ENCODE measurements at regions not wholly inside any gene's neighbourhood (a gene's known extent, or its start where the extent isn't known, plus 50 kb on each side); places are given as distances from the start of the nearest gene placed in this dataset.

GRCh38 chrX:140343226-140343868 lies 161.5 kb downstream of the SOX3 start:
- Histone ChIP-seq H3K36me3 (ENCODE audit: control insufficient read depth, insufficient read depth, low read length) (no peaks in the 10 kb centered on the region), H3K4me3 (ENCODE audit: low read depth, low read length) (no peak overlapping the region), H3K27me3 (ENCODE audit: control insufficient read depth, insufficient read depth, low read length) (no peaks in the 10 kb centered on the region)
- POLR2A ChIA-PET, result no interaction called here
- CTCF ChIA-PET, result no interaction called here
- no peak for DNase-seq (ENCODE audit: low read depth)
- no peak for TF ChIP-seq CTCF (IDR thresholded peaks at IDR 0.05; ENCODE audit: insufficient read depth, low read depth, low read length)

- no peak overlapping the region for H3K4me3 ChIP-seq (ENCODE audit: low read depth, low read length)
- DNase-seq (ENCODE audit: low read depth), result no peak
- H3K36me3 ChIP-seq (ENCODE audit: control insufficient read depth, insufficient read depth, low read length), result no peaks in the 10 kb centered on the region
- no peaks in the 10 kb centered on the region for H3K27me3 ChIP-seq (ENCODE audit: control insufficient read depth, insufficient read depth, low read length)
- TF ChIP-seq CTCF (IDR thresholded peaks at IDR 0.05; ENCODE audit: insufficient read depth, low read depth, low read length), result no peak
- ChIA-PET CTCF (no interaction called here), POLR2A (no interaction called here)
Measured at GRCh38 chrX:140342410-140342809, 162.5 kb downstream of the SOX3 start.

- ChIA-PET CTCF (no interaction called here), POLR2A (no interaction called here)
- Histone ChIP-seq H3K36me3 (ENCODE audit: control insufficient read depth, insufficient read depth, low read length) (no peaks in the 10 kb centered on the region), H3K4me3 (ENCODE audit: low read depth, low read length) (no peak overlapping the region), H3K27me3 (ENCODE audit: control insufficient read depth, insufficient read depth, low read length) (no peaks in the 10 kb centered on the region)
- DNase-seq (ENCODE audit: low read depth), result no peak
- TF ChIP-seq CTCF (IDR thresholded peaks at IDR 0.05; ENCODE audit: insufficient read depth, low read depth, low read length), result no peak
Measured at GRCh38 chrX:140337263-140337662, 167.6 kb downstream of the SOX3 start.

GRCh38 chrX:140318296-140318695 lies 186.6 kb downstream of the SOX3 start:
- H3K36me3 ChIP-seq (ENCODE audit: control insufficient read depth, insufficient read depth, low read length), result no peaks in the 10 kb centered on the region
- POLR2A ChIA-PET, result no interaction called here
- DNase-seq (ENCODE audit: low read depth), result no peak
- no peaks in the 10 kb centered on the region for H3K27me3 ChIP-seq (ENCODE audit: control insufficient read depth, insufficient read depth, low read length)
- no peak overlapping the region for H3K4me3 ChIP-seq (ENCODE audit: low read depth, low read length)
- CTCF ChIA-PET, result no interaction called here
- no peak for TF ChIP-seq CTCF (IDR thresholded peaks at IDR 0.05; ENCODE audit: insufficient read depth, low read depth, low read length)

- ChIA-PET POLR2A (no interaction called here), CTCF (no interaction called here)
- H3K27me3 ChIP-seq (ENCODE audit: control insufficient read depth, insufficient read depth, low read length), result no peaks in the 10 kb centered on the region
- H3K4me3 ChIP-seq (ENCODE audit: low read depth, low read length), result no peak overlapping the region
- H3K36me3 ChIP-seq (ENCODE audit: control insufficient read depth, insufficient read depth, low read length), result no peaks in the 10 kb centered on the region
- no peak for DNase-seq (ENCODE audit: low read depth)
- no peak for TF ChIP-seq CTCF (IDR thresholded peaks at IDR 0.05; ENCODE audit: insufficient read depth, low read depth, low read length)
Measured at GRCh38 chrX:140317462-140317861, 187.4 kb downstream of the SOX3 start.

All from BJ (cell line).